Glutamatergic neuron (in vitro differentiated cells): ENCODE measurements at regions not wholly inside any gene's neighbourhood (a gene's known extent, or its start where the extent isn't known, plus 50 kb on each side); places are given as distances from the start of the nearest gene placed in this dataset.
"Not testable (repeated sequence)": the region's sequence is repeated elsewhere in the genome, so short reads cannot be mapped to it uniquely, and the experiment has no call there.

Experiments
- DNase-seq: peaks from one replicate; pipeline ENCODE4 v3.0.0; 2022
- H3K27ac Mint-ChIP-seq: one replicate; pipeline ENCODE4 v1.8.0; 2020; ENCODE audit warnings: mild to moderate bottlenecking, mixed read lengths, inconsistent platforms; ENCODE audit not compliant: unreplicated experiment
- H3K27me3 Mint-ChIP-seq: one replicate; pipeline ENCODE4 v1.8.0; 2020; ENCODE audit warnings: mild to moderate bottlenecking, moderate library complexity, mixed read lengths, inconsistent platforms; ENCODE audit not compliant: unreplicated experiment
- H3K36me3 Mint-ChIP-seq: one replicate; pipeline ENCODE4 v1.8.0; 2020; ENCODE audit warnings: mild to moderate bottlenecking, mixed read lengths, inconsistent platforms; ENCODE audit not compliant: unreplicated experiment
- H3K4me1 Mint-ChIP-seq: one replicate; pipeline ENCODE4 v1.8.0; 2020; ENCODE audit warnings: mild to moderate bottlenecking, low read depth, mixed read lengths, inconsistent platforms; ENCODE audit not compliant: unreplicated experiment
- H3K4me3 Mint-ChIP-seq: one replicate; pipeline ENCODE4 v1.8.0; 2020; ENCODE audit warnings: mild to moderate bottlenecking, mixed read lengths, inconsistent platforms; ENCODE audit not compliant: unreplicated experiment
- H3K9me3 Mint-ChIP-seq: one replicate; pipeline ENCODE4 v1.8.0; 2020; ENCODE audit warnings: mild to moderate bottlenecking, moderate library complexity, mixed read lengths, inconsistent platforms; ENCODE audit not compliant: unreplicated experiment
- TF ChIP-seq, protein P1 (sequence below): fragments of 200-600 bp; sonication (generic); IDR thresholded peaks from one replicate; pipeline ENCODE4 v1.5.0; 2021; ENCODE audit not compliant: partially characterized antibody, unreplicated experiment

DNA sequence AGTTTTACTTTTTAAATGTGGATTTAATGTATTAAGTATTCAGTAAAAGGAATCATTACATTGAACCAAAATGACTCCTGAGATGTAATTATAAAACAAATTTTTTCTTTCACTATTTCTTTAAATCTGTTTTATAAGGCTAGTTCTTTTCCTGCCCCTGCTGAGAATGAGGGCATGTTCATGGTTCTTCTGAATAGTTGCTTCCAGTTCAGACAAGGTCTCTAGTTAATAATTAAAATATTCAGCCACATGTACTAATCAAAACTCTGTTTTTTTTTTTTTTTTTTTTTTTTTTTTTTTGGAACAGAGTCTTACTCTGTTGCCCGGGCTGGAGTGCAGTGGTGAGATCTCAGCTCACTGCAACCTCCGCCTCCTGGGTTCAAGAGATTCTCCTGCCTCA, 321.2 kb downstream of the DNAJB9 start:
- no peaks in the 10 kb centered on the region for H3K27me3 Mint-ChIP-seq
- no peak overlapping the region for H3K27ac Mint-ChIP-seq
- DNase-seq, result no peak
- no peaks in the 10 kb centered on the region for H3K36me3 Mint-ChIP-seq
- no peak overlapping the region for H3K4me3 Mint-ChIP-seq
- H3K4me1 Mint-ChIP-seq, result no peaks in the 10 kb centered on the region
- TF ChIP-seq, protein P1, sequence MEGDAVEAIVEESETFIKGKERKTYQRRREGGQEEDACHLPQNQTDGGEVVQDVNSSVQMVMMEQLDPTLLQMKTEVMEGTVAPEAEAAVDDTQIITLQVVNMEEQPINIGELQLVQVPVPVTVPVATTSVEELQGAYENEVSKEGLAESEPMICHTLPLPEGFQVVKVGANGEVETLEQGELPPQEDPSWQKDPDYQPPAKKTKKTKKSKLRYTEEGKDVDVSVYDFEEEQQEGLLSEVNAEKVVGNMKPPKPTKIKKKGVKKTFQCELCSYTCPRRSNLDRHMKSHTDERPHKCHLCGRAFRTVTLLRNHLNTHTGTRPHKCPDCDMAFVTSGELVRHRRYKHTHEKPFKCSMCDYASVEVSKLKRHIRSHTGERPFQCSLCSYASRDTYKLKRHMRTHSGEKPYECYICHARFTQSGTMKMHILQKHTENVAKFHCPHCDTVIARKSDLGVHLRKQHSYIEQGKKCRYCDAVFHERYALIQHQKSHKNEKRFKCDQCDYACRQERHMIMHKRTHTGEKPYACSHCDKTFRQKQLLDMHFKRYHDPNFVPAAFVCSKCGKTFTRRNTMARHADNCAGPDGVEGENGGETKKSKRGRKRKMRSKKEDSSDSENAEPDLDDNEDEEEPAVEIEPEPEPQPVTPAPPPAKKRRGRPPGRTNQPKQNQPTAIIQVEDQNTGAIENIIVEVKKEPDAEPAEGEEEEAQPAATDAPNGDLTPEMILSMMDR, result no peak
- no peaks in the 10 kb centered on the region for H3K9me3 Mint-ChIP-seq

DNA sequence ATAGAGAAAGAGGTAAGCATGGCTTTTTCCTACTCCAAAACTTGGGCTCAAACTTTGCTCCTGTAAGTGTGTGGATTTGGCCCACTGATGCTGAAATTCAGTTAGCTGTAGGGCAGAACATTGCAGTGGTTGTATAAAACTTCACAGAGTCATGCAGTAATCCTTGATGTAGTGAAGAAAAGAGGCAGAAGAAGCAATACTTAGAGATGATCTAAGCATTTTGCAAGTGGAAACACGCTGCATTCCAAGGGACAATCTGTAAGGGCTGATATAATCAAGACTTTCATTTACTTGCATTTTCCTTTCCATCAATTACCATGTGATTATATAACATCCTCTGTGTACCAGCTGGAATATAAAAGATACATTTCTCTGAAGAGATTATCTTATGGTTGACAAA, 338.8 kb downstream of the DNAJB9 start:
- peaks cover 2% of the 10 kb centered on the region for H3K27me3 Mint-ChIP-seq

DNA sequence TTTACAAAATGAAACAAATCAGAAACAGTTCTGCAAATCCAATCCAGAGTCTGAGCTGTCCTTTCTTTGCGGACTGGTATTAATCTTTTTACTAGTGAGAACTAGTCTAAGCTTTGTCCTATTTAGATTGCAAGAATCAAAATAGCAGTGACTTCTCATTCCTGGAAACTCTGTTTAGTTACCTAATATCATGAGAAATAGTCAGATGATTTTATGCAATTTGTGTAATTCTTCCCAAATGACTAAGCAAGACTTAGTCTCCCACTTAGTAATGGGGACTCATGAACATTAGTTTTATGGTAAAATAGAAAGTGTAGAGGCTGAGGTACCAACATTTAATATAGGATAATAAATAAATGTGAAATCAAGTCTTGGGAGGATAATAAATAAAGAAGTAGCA, 341.3 kb downstream of the DNAJB9 start:
- Mint-ChIP-seq H3K36me3 (no peaks in the 10 kb centered on the region), H3K4me3 (no peak overlapping the region), H3K27me3 (peaks cover 2% of the 10 kb centered on the region), H3K4me1 (no peaks in the 10 kb centered on the region), H3K9me3 (no peaks in the 10 kb centered on the region), H3K27ac (no peak overlapping the region)
- DNase-seq, result no peak
- TF ChIP-seq, protein P1, result no peak

More for the DNA sequence above, 338.8 kb downstream of the DNAJB9 start:
- DNase-seq, result no peak
- Mint-ChIP-seq H3K36me3 (no peaks in the 10 kb centered on the region), H3K27ac (no peak overlapping the region), H3K9me3 (no peaks in the 10 kb centered on the region), H3K4me1 (no peaks in the 10 kb centered on the region), H3K4me3 (no peak overlapping the region)
- TF ChIP-seq, protein P1, result no peak

DNA sequence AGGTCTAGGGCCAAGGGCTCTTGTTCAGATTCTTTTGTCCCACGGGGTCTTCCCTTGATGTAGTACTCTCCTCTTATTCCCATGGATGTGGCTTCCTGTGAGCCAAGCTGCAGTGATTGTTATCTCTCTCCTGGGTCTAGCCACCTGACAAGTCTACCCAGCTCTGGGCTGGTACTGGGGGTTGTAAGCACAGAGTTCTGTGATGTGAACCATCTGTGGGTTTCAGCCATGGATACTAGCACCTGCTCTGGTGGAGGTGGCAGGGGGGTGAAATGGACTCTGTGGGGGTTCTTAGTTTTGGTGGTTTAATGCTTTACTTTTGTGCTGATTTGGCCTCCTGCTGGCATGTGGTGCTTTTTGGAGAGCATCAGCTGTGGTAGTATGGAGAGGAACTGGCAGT, 350.8 kb downstream of the DNAJB9 start:
- no peak overlapping the region for H3K4me3 Mint-ChIP-seq
- H3K36me3 Mint-ChIP-seq, result peaks cover 10% of the 10 kb centered on the region
- H3K27me3 Mint-ChIP-seq, result no peaks in the 10 kb centered on the region
- H3K9me3 Mint-ChIP-seq, result no peaks in the 10 kb centered on the region
- TF ChIP-seq, protein P1, result no peak
- H3K4me1 Mint-ChIP-seq, result no peaks in the 10 kb centered on the region
- H3K27ac Mint-ChIP-seq, result no peak overlapping the region
- DNase-seq, result no peak

DNA sequence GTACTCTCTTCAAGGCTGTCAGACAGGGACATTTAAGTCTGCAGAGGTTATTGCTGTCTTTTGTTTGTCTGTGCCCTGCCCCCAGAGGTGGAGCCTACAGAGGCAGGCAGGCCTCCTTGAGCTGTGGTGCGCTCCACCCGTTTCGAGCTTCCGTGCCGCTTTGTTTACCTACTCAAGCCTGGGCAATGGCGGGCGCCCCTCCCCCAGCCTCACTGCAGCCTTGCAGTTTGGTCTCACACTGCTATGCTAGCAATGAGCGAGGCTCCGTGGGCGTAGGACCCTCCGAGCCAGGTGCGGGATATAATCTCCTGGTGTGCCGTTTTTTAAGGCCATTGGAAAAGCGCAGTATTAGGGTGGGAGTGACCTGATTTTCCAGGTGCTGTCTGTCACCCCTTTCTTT, 373.4 kb downstream of the DNAJB9 start:
- not testable (repeated sequence) for H3K4me3 Mint-ChIP-seq, H3K4me1 Mint-ChIP-seq, DNase-seq, H3K27ac Mint-ChIP-seq, H3K27me3 Mint-ChIP-seq, H3K9me3 Mint-ChIP-seq, H3K36me3 Mint-ChIP-seq

DNA sequence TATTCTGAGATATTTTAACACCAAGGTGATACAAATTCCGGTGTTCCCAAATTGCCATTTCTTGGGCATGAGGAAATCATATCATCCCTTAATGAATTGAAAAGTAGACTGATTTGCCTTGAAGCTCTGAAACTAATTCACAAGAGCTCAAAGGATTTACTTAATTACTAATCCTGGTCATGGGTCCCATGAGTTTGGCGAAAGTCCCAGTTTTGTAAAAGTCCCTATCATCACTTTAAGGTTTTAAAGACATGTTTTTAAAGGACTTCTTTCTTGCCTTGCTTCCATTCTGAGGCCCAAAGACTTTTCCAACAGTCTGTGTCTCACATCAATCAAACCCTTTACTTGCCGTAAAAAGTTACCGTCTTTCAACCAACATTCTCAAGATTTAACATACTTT, 377.9 kb downstream of the DNAJB9 start:
- H3K9me3 Mint-ChIP-seq, result peaks cover 3% of the 10 kb centered on the region
- TF ChIP-seq, protein P1, result no peak
- peaks cover 4% of the 10 kb centered on the region for H3K36me3 Mint-ChIP-seq
- H3K4me3 Mint-ChIP-seq, result no peak overlapping the region
- H3K4me1 Mint-ChIP-seq, result no peaks in the 10 kb centered on the region
- H3K27ac Mint-ChIP-seq, result no peak overlapping the region
- no peaks in the 10 kb centered on the region for H3K27me3 Mint-ChIP-seq
- no peak for DNase-seq
